MG63 (cell line): ENCODE measurements at regions not wholly inside any gene's neighbourhood (a gene's known extent, or its start where the extent isn't known, plus 50 kb on each side); places are given as distances from the start of the nearest gene placed in this dataset.

Source experiments
- DNase-seq: peaks from one replicate; pipeline ENCODE4 v3.0.0-alpha.2; 2020
- H3K27me3 ChIP-seq: fragments of 250-450 bp; sonication (Bioruptor Pico); 2 replicates; pipeline ENCODE4 v1.5.1; 2020; ENCODE audit warnings: mild to moderate bottlenecking, moderate library complexity
- H3K36me3 ChIP-seq: fragments of 250-450 bp; sonication (Bioruptor Pico); 2 replicates; pipeline ENCODE4 v1.5.1; 2020; ENCODE audit warnings: mild to moderate bottlenecking, moderate library complexity
- H3K4me3 ChIP-seq: fragments of 250-450 bp; sonication (Bioruptor Pico); 2 replicates; pipeline ENCODE4 v1.5.1; 2020; ENCODE audit warnings: mild to moderate bottlenecking, moderate library complexity
- H3K9me3 ChIP-seq: fragments of 250-450 bp; sonication (Bioruptor Pico); 2 replicates; pipeline ENCODE4 v1.5.1; 2020; ENCODE audit warnings: mild to moderate bottlenecking, moderate library complexity

- no peak for DNase-seq
- no peak overlapping the region for H3K4me3 ChIP-seq
- H3K36me3 ChIP-seq = no peaks in the 10 kb centered on the region
- no peaks in the 10 kb centered on the region for H3K9me3 ChIP-seq
- no peaks in the 10 kb centered on the region for H3K27me3 ChIP-seq
Measured at GRCh38 chr4:35399912-35400311, 844.4 kb downstream of the ARAP2 start.

GRCh38 chr4:35423104-35423503 is 821.2 kb downstream of the ARAP2 start:
- no peaks in the 10 kb centered on the region for H3K9me3 ChIP-seq
- no peak overlapping the region for H3K4me3 ChIP-seq
- no peaks in the 10 kb centered on the region for H3K36me3 ChIP-seq
- DNase-seq = no peak
- no peaks in the 10 kb centered on the region for H3K27me3 ChIP-seq

- Histone ChIP-seq H3K4me3 (no peak overlapping the region), H3K9me3 (no peaks in the 10 kb centered on the region), H3K36me3 (no peaks in the 10 kb centered on the region), H3K27me3 (no peaks in the 10 kb centered on the region)
- DNase-seq = no peak
Measured at GRCh38 chr4:35447474-35447873, 796.8 kb downstream of the ARAP2 start.

- DNase-seq = no peak
- Histone ChIP-seq H3K4me3 (no peak overlapping the region), H3K36me3 (no peaks in the 10 kb centered on the region), H3K9me3 (no peaks in the 10 kb centered on the region), H3K27me3 (no peaks in the 10 kb centered on the region)
Measured at GRCh38 chr4:35459045-35459444, 785.3 kb downstream of the ARAP2 start.

- H3K36me3 ChIP-seq = no peaks in the 10 kb centered on the region
- H3K9me3 ChIP-seq = no peaks in the 10 kb centered on the region
- no peak overlapping the region for H3K4me3 ChIP-seq
- no peaks in the 10 kb centered on the region for H3K27me3 ChIP-seq
- DNase-seq = no peak
Measured at GRCh38 chr4:35461931-35462659, 782.2 kb downstream of the ARAP2 start.

GRCh38 chr4:35463251-35463952 is 780.9 kb downstream of the ARAP2 start:
- DNase-seq = no peak
- no peak overlapping the region for H3K4me3 ChIP-seq
- no peaks in the 10 kb centered on the region for H3K9me3 ChIP-seq
- no peaks in the 10 kb centered on the region for H3K27me3 ChIP-seq
- no peaks in the 10 kb centered on the region for H3K36me3 ChIP-seq

GRCh38 chr4:35464964-35465528 is 779.3 kb downstream of the ARAP2 start:
- Histone ChIP-seq H3K9me3 (no peaks in the 10 kb centered on the region), H3K36me3 (no peaks in the 10 kb centered on the region), H3K4me3 (no peak overlapping the region), H3K27me3 (no peaks in the 10 kb centered on the region)
- no peak for DNase-seq

- DNase-seq = no peak
- no peak overlapping the region for H3K4me3 ChIP-seq
- no peaks in the 10 kb centered on the region for H3K9me3 ChIP-seq
- H3K36me3 ChIP-seq = no peaks in the 10 kb centered on the region
- H3K27me3 ChIP-seq = no peaks in the 10 kb centered on the region
Measured at GRCh38 chr4:35491093-35491492, 753.2 kb downstream of the ARAP2 start.

- Histone ChIP-seq H3K36me3 (no peaks in the 10 kb centered on the region), H3K9me3 (no peaks in the 10 kb centered on the region), H3K27me3 (no peaks in the 10 kb centered on the region), H3K4me3 (no peak overlapping the region)
- DNase-seq = no peak
Measured at GRCh38 chr4:35493977-35494376, 750.3 kb downstream of the ARAP2 start.

GRCh38 chr4:35494955-35495354 is 749.4 kb downstream of the ARAP2 start:
- Histone ChIP-seq H3K4me3 (no peak overlapping the region), H3K9me3 (no peaks in the 10 kb centered on the region), H3K27me3 (no peaks in the 10 kb centered on the region), H3K36me3 (no peaks in the 10 kb centered on the region)
- DNase-seq = no peak

- DNase-seq = no peak
- Histone ChIP-seq H3K27me3 (no peaks in the 10 kb centered on the region), H3K9me3 (no peaks in the 10 kb centered on the region), H3K4me3 (no peak overlapping the region), H3K36me3 (no peaks in the 10 kb centered on the region)
Measured at GRCh38 chr4:35500812-35501211, 743.5 kb downstream of the ARAP2 start.

- DNase-seq = no peak
- Histone ChIP-seq H3K36me3 (no peaks in the 10 kb centered on the region), H3K4me3 (no peak overlapping the region), H3K27me3 (no peaks in the 10 kb centered on the region), H3K9me3 (no peaks in the 10 kb centered on the region)
Measured at GRCh38 chr4:35503435-35503834, 740.9 kb downstream of the ARAP2 start.

- DNase-seq = no peak
- no peaks in the 10 kb centered on the region for H3K9me3 ChIP-seq
- no peak overlapping the region for H3K4me3 ChIP-seq
- H3K36me3 ChIP-seq = no peaks in the 10 kb centered on the region
- H3K27me3 ChIP-seq = no peaks in the 10 kb centered on the region
Measured at GRCh38 chr4:35506161-35506560, 738.2 kb downstream of the ARAP2 start.

- no peak for DNase-seq
- no peak overlapping the region for H3K4me3 ChIP-seq
- H3K27me3 ChIP-seq = no peaks in the 10 kb centered on the region
- no peaks in the 10 kb centered on the region for H3K36me3 ChIP-seq
- no peaks in the 10 kb centered on the region for H3K9me3 ChIP-seq
Measured at GRCh38 chr4:35511851-35512250, 732.5 kb downstream of the ARAP2 start.

- no peaks in the 10 kb centered on the region for H3K9me3 ChIP-seq
- no peak for DNase-seq
- H3K36me3 ChIP-seq = no peaks in the 10 kb centered on the region
- H3K4me3 ChIP-seq = no peak overlapping the region
- no peaks in the 10 kb centered on the region for H3K27me3 ChIP-seq
Measured at GRCh38 chr4:35516102-35516501, 728.2 kb downstream of the ARAP2 start.

GRCh38 chr4:35520059-35520458 is 724.3 kb downstream of the ARAP2 start:
- H3K9me3 ChIP-seq = no peaks in the 10 kb centered on the region
- no peaks in the 10 kb centered on the region for H3K36me3 ChIP-seq
- H3K27me3 ChIP-seq = no peaks in the 10 kb centered on the region
- H3K4me3 ChIP-seq = no peak overlapping the region
- no peak for DNase-seq

- no peaks in the 10 kb centered on the region for H3K36me3 ChIP-seq
- H3K27me3 ChIP-seq = no peaks in the 10 kb centered on the region
- no peaks in the 10 kb centered on the region for H3K9me3 ChIP-seq
- DNase-seq = no peak
- H3K4me3 ChIP-seq = no peak overlapping the region
Measured at GRCh38 chr4:35521682-35522081, 722.6 kb downstream of the ARAP2 start.
